NB4 (cell line): ENCODE measurements at regions not wholly inside any gene's neighbourhood (a gene's known extent, or its start where the extent isn't known, plus 50 kb on each side); places are given as distances from the start of the nearest gene placed in this dataset.
"Not testable (repeated sequence)": the region's sequence is repeated elsewhere in the genome, so short reads cannot be mapped to it uniquely, and the experiment has no call there.

Source experiments
- DNase-seq: peaks from one replicate; pipeline ENCODE4 v3.0.0; 2010; ENCODE audit warnings: low read depth
- H3K4me3 ChIP-seq: one replicate; pipeline ENCODE4 v1.5.1; 2011; ENCODE audit warnings: mild to moderate bottlenecking, low read depth, low read length, moderate library complexity
- CTCF ChIP-seq: IDR thresholded peaks from one replicate; pipeline ENCODE4 v1.5.1; 2012; ENCODE audit warnings: low read depth, low read length
- MYC ChIP-seq: IDR thresholded peaks from 2 replicates; pipeline ENCODE4 v1.6.1; 2011; ENCODE audit warnings: low read depth, low read length
- POLR2A ChIP-seq: IDR thresholded peaks from 2 replicates; pipeline ENCODE4 v1.6.1; 2011; ENCODE audit warnings: mild to moderate bottlenecking; ENCODE audit not compliant: insufficient read length; ENCODE audit errors: extremely low read depth
- TF ChIP-seq, protein P1 (sequence below): IDR thresholded peaks from 2 replicates; pipeline ENCODE4 v1.6.1; 2011; ENCODE audit warnings: low read depth, low read length

DNA sequence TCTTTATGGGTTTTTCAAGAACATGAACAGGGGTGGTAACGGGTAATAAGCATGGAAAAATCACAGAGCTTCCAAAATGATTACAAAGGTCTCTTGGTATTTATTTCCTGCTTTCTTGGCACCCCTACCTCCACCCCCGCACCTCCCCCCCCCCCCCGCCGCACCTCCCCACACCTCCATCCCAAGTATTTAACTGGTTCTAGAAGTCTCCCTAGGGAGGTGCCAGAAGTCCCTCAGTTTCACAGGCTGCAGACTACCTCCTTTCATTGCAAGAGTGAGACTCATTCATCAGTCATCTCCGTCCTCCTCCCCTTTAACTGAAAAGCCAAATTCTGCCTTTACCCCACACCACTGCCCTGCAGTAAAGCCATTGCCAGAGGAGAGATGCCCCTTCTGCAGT lies 169.4 kb downstream of the ALDH1A2 start:
- no peak for DNase-seq
- TF ChIP-seq, protein P1, sequence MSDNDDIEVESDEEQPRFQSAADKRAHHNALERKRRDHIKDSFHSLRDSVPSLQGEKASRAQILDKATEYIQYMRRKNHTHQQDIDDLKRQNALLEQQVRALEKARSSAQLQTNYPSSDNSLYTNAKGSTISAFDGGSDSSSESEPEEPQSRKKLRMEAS = no peak
- no peak for TF ChIP-seq CTCF
- TF ChIP-seq POLR2A = no peak
- no peak for TF ChIP-seq MYC
- no peak overlapping the region for H3K4me3 ChIP-seq

- DNase-seq, H3K4me3 ChIP-seq: not testable (repeated sequence)
These were observed 168.6 kb downstream of the ALDH1A2 start for GRCh38 chr15:57896899-57897298.

GRCh38 chr15:57897870-57898269 lies 167.6 kb downstream of the ALDH1A2 start:
- no peak for DNase-seq
- TF ChIP-seq POLR2A (no peak), CTCF (no peak), MYC (no peak)
- TF ChIP-seq, protein P1 = no peak
- H3K4me3 ChIP-seq = no peak overlapping the region

GRCh38 chr15:57902155-57902554 lies 163.4 kb downstream of the ALDH1A2 start:
- no peak for DNase-seq
- TF ChIP-seq POLR2A (no peak), MYC (no peak), CTCF (no peak)
- TF ChIP-seq, protein P1 = no peak
- no peak overlapping the region for H3K4me3 ChIP-seq
